Natural killer cell treated with Interleukin-12 subunit alpha and Interleukin-12 subunit beta and Interleukin-15 and Interleukin-18, amount 100 ng/mL, for 72 hours (primary cell): ENCODE measurements at regions not wholly inside any gene's neighbourhood (a gene's known extent, or its start where the extent isn't known, plus 50 kb on each side); places are given as distances from the start of the nearest gene placed in this dataset.

ENCODE experiments used
- ATAC-seq, 2 donors: fragments of 150-1000 bp; cut with Tn5 transposase in 1 of 2; sonication (Bioruptor Pico), chemical (Tn5 transposase) in 1 of 2; 2 replicates each; pipeline ENCODE4 v1.10.0; 2021
- DNase-seq: peaks from one replicate; pipeline ENCODE4 v3.0.0; 2022; ENCODE audit warnings: low spot score
- H3K27ac Mint-ChIP-seq, 2 donors: 1 replicate in 1 of 2; 2 replicates in 1 of 2; pipeline ENCODE4 v1.8.0; 2022; ENCODE audit warnings: mixed read lengths in 2 of 2, mild to moderate bottlenecking in 1 of 2, moderate library complexity in 1 of 2
- H3K27me3 Mint-ChIP-seq, 2 donors: 1 replicate in 1 of 2; 2 replicates in 1 of 2; pipeline ENCODE4 v1.8.0; 2022; ENCODE audit warnings: mixed read lengths in 2 of 2
- H3K36me3 Mint-ChIP-seq: one replicate; pipeline ENCODE4 v1.8.0; 2022; ENCODE audit warnings: mixed read lengths
- H3K4me1 Mint-ChIP-seq, 2 donors: 1 replicate in 1 of 2; 2 replicates in 1 of 2; pipeline ENCODE4 v1.8.0; 2022; ENCODE audit warnings: low read depth in 2 of 2, mixed read lengths in 2 of 2, mild to moderate bottlenecking in 1 of 2
- H3K4me3 Mint-ChIP-seq: one replicate; pipeline ENCODE4 v1.8.0; 2022; ENCODE audit warnings: mixed read lengths
- H3K9me3 Mint-ChIP-seq: 2 replicates; pipeline ENCODE4 v1.8.0; 2022; ENCODE audit warnings: mixed read lengths

- ATAC-seq (no peak), DNase-seq (no peak)
- H3K4me1 Mint-ChIP-seq = no peaks in the 10 kb centered on the region
- no peak overlapping the region for H3K4me3 Mint-ChIP-seq
- no peaks in the 10 kb centered on the region for H3K27me3 Mint-ChIP-seq
- no peak overlapping the region for H3K27ac Mint-ChIP-seq
- H3K36me3 Mint-ChIP-seq = no peaks in the 10 kb centered on the region
- H3K9me3 Mint-ChIP-seq = peaks cover 2% of the 10 kb centered on the region
Observed at GRCh38 chr7:41069635-41070034, 633.3 kb downstream of the INHBA start.

- Mint-ChIP-seq H3K27me3 (no peaks in the 10 kb centered on the region), H3K36me3 (no peaks in the 10 kb centered on the region), H3K9me3 (peaks cover 2% of the 10 kb centered on the region), H3K4me3 (no peak overlapping the region), H3K27ac (no peak overlapping the region), H3K4me1 (no peaks in the 10 kb centered on the region)
- ATAC-seq (no peak), DNase-seq (no peak)
Observed at GRCh38 chr7:41067576-41067975, 635.3 kb downstream of the INHBA start.

GRCh38 chr7:41065663-41066062 lies 637.2 kb downstream of the INHBA start:
- DNase-seq (no peak), ATAC-seq (no peak)
- H3K4me3 Mint-ChIP-seq = no peak overlapping the region
- peaks cover 5% of the 10 kb centered on the region for H3K9me3 Mint-ChIP-seq
- no peaks in the 10 kb centered on the region for H3K27me3 Mint-ChIP-seq
- H3K4me1 Mint-ChIP-seq = no peaks in the 10 kb centered on the region
- H3K27ac Mint-ChIP-seq = no peak overlapping the region
- no peaks in the 10 kb centered on the region for H3K36me3 Mint-ChIP-seq

GRCh38 chr7:41063116-41063515 lies 639.8 kb downstream of the INHBA start:
- Mint-ChIP-seq H3K27me3 (no peaks in the 10 kb centered on the region), H3K9me3 (peaks cover 8% of the 10 kb centered on the region), H3K36me3 (no peaks in the 10 kb centered on the region), H3K27ac (no peak overlapping the region), H3K4me3 (no peak overlapping the region), H3K4me1 (no peaks in the 10 kb centered on the region)
- no peak for ATAC-seq
- DNase-seq = no peak

- Mint-ChIP-seq H3K4me3 (no peak overlapping the region), H3K9me3 (peaks cover 14% of the 10 kb centered on the region), H3K27me3 (no peaks in the 10 kb centered on the region), H3K27ac (no peak overlapping the region), H3K4me1 (no peaks in the 10 kb centered on the region), H3K36me3 (no peaks in the 10 kb centered on the region)
- ATAC-seq = peak in 1 of 2 donors; percentile 24
- DNase-seq = no peak
Observed at GRCh38 chr7:41060796-41061195, 642.1 kb downstream of the INHBA start.

GRCh38 chr7:41059796-41060195 lies 643.1 kb downstream of the INHBA start:
- Mint-ChIP-seq H3K4me1 (no peaks in the 10 kb centered on the region), H3K9me3 (peaks cover 14% of the 10 kb centered on the region), H3K27me3 (no peaks in the 10 kb centered on the region), H3K4me3 (no peak overlapping the region), H3K27ac (no peak overlapping the region), H3K36me3 (no peaks in the 10 kb centered on the region)
- ATAC-seq (no peak), DNase-seq (no peak)

- Mint-ChIP-seq H3K36me3 (no peaks in the 10 kb centered on the region), H3K9me3 (peaks cover 16% of the 10 kb centered on the region), H3K4me1 (no peaks in the 10 kb centered on the region), H3K4me3 (no peak overlapping the region), H3K27me3 (no peaks in the 10 kb centered on the region), H3K27ac (no peak overlapping the region)
- no peak for DNase-seq
- ATAC-seq = no peak
Observed at GRCh38 chr7:41058986-41059741, 643.7 kb downstream of the INHBA start.

- no peak overlapping the region for H3K27ac Mint-ChIP-seq
- H3K27me3 Mint-ChIP-seq = no peaks in the 10 kb centered on the region
- ATAC-seq (no peak), DNase-seq (no peak)
- H3K4me1 Mint-ChIP-seq = no peaks in the 10 kb centered on the region
- no peaks in the 10 kb centered on the region for H3K36me3 Mint-ChIP-seq
- H3K4me3 Mint-ChIP-seq = no peak overlapping the region
- H3K9me3 Mint-ChIP-seq = peaks cover 22% of the 10 kb centered on the region
Observed at GRCh38 chr7:41054960-41055661, 647.8 kb downstream of the INHBA start.

- Mint-ChIP-seq H3K27me3 (no peaks in the 10 kb centered on the region), H3K36me3 (no peaks in the 10 kb centered on the region), H3K9me3 (peaks cover 22% of the 10 kb centered on the region), H3K27ac (no peak overlapping the region), H3K4me1 (no peaks in the 10 kb centered on the region), H3K4me3 (no peak overlapping the region)
- DNase-seq = no peak
- ATAC-seq = no peak
Observed at GRCh38 chr7:41053820-41054219, 649.1 kb downstream of the INHBA start.

- no peak overlapping the region for H3K4me3 Mint-ChIP-seq
- no peak for DNase-seq
- H3K27ac Mint-ChIP-seq = no peak overlapping the region
- no peak for ATAC-seq
- H3K4me1 Mint-ChIP-seq = no peaks in the 10 kb centered on the region
- peaks cover 17% of the 10 kb centered on the region for H3K9me3 Mint-ChIP-seq
- no peaks in the 10 kb centered on the region for H3K36me3 Mint-ChIP-seq
- no peaks in the 10 kb centered on the region for H3K27me3 Mint-ChIP-seq
Observed at GRCh38 chr7:41052736-41053135, 650.2 kb downstream of the INHBA start.

- Mint-ChIP-seq H3K36me3 (no peaks in the 10 kb centered on the region), H3K9me3 (peaks cover 15% of the 10 kb centered on the region), H3K27me3 (no peaks in the 10 kb centered on the region), H3K27ac (no peak overlapping the region), H3K4me3 (no peak overlapping the region), H3K4me1 (no peaks in the 10 kb centered on the region)
- DNase-seq = no peak
- no peak for ATAC-seq
Observed at GRCh38 chr7:41052201-41052600, 650.7 kb downstream of the INHBA start.

- H3K27me3 Mint-ChIP-seq = no peaks in the 10 kb centered on the region
- no peak overlapping the region for H3K27ac Mint-ChIP-seq
- H3K9me3 Mint-ChIP-seq = peaks cover 13% of the 10 kb centered on the region
- no peaks in the 10 kb centered on the region for H3K36me3 Mint-ChIP-seq
- H3K4me1 Mint-ChIP-seq = no peaks in the 10 kb centered on the region
- DNase-seq (no peak), ATAC-seq (no peak)
- no peak overlapping the region for H3K4me3 Mint-ChIP-seq
Observed at GRCh38 chr7:41051535-41051934, 651.4 kb downstream of the INHBA start.

- Mint-ChIP-seq H3K27me3 (no peaks in the 10 kb centered on the region), H3K4me3 (no peak overlapping the region), H3K4me1 (no peaks in the 10 kb centered on the region), H3K27ac (no peak overlapping the region), H3K9me3 (peaks cover 12% of the 10 kb centered on the region), H3K36me3 (no peaks in the 10 kb centered on the region)
- DNase-seq = no peak
- no peak for ATAC-seq
Observed at GRCh38 chr7:41051062-41051461, 651.8 kb downstream of the INHBA start.

- ATAC-seq (no peak), DNase-seq (no peak)
- Mint-ChIP-seq H3K4me3 (no peak overlapping the region), H3K27ac (no peak overlapping the region), H3K36me3 (no peaks in the 10 kb centered on the region), H3K4me1 (no peaks in the 10 kb centered on the region), H3K9me3 (peaks cover 15% of the 10 kb centered on the region), H3K27me3 (no peaks in the 10 kb centered on the region)
Observed at GRCh38 chr7:41048771-41049170, 654.1 kb downstream of the INHBA start.
